Activated T-cell treated with anti-CD3 and anti-CD28 coated beads, Interleukin-2, amount 50 U/mL, for 72 hours (primary cell): ENCODE measurements at regions not wholly inside any gene's neighbourhood (a gene's known extent, or its start where the extent isn't known, plus 50 kb on each side); places are given as distances from the start of the nearest gene placed in this dataset.

ENCODE experiments used
- ATAC-seq, 2 donors: fragments of 150-1000 bp; cut with Tn5 transposase; replicated peaks in 1 of 2; 2 replicates each; pipeline ENCODE4 v1.10.0; 2021; ENCODE audit warnings: moderate library complexity in 2 of 2, mild to moderate bottlenecking in 1 of 2
- DNase-seq, 2 donors: peaks; one replicate each; pipeline ENCODE4 v3.0.0; 2021 to 2022; ENCODE audit warnings: mixed read lengths in 1 of 2
- H3K27ac Mint-ChIP-seq: one replicate; pipeline ENCODE4 v1.8.0; 2022; ENCODE audit warnings: mild to moderate bottlenecking, moderate library complexity, mixed read lengths
- H3K27me3 Mint-ChIP-seq: one replicate; pipeline ENCODE4 v1.8.0; 2022; ENCODE audit warnings: low read depth, mixed read lengths
- H3K36me3 Mint-ChIP-seq, 2 donors: one replicate each; pipeline ENCODE4 v1.8.0; 2022; ENCODE audit warnings: mixed read lengths in 2 of 2, mild to moderate bottlenecking in 1 of 2; ENCODE audit not compliant: insufficient read depth in 2 of 2
- H3K4me1 Mint-ChIP-seq: one replicate; pipeline ENCODE4 v1.8.0; 2022; ENCODE audit warnings: low read depth, mixed read lengths
- H3K4me3 Mint-ChIP-seq, 2 donors: one replicate each; pipeline ENCODE4 v1.8.0; 2022; ENCODE audit warnings: mild to moderate bottlenecking in 2 of 2, mixed read lengths in 2 of 2, moderate library complexity in 2 of 2
- H3K9me3 Mint-ChIP-seq, 2 donors: one replicate each; pipeline ENCODE4 v1.8.0; 2022; ENCODE audit warnings: mixed read lengths in 2 of 2

- no peaks in the 10 kb centered on the region for H3K9me3 Mint-ChIP-seq
- H3K4me3 Mint-ChIP-seq = no peak overlapping the region
- no peaks in the 10 kb centered on the region for H3K27me3 Mint-ChIP-seq
- H3K27ac Mint-ChIP-seq = no peak overlapping the region
- H3K36me3 Mint-ChIP-seq = no peaks in the 10 kb centered on the region
- no peak for ATAC-seq
- DNase-seq = no peak
- H3K4me1 Mint-ChIP-seq = no peaks in the 10 kb centered on the region
These were observed 595.5 kb downstream of the LMO7 start for GRCh38 chr13:76231522-76232167.

GRCh38 chr13:76229281-76229680 is 593.2 kb downstream of the LMO7 start:
- Mint-ChIP-seq H3K4me3 (no peak overlapping the region), H3K27me3 (no peaks in the 10 kb centered on the region), H3K9me3 (no peaks in the 10 kb centered on the region), H3K27ac (no peak overlapping the region), H3K36me3 (no peaks in the 10 kb centered on the region), H3K4me1 (no peaks in the 10 kb centered on the region)
- ATAC-seq (no peak), DNase-seq (no peak)

- Mint-ChIP-seq H3K4me1 (no peaks in the 10 kb centered on the region), H3K36me3 (no peaks in the 10 kb centered on the region), H3K4me3 (no peak overlapping the region), H3K9me3 (no peaks in the 10 kb centered on the region), H3K27me3 (no peaks in the 10 kb centered on the region), H3K27ac (no peak overlapping the region)
- DNase-seq (no peak), ATAC-seq (no peak)
These were observed 590.8 kb downstream of the LMO7 start for GRCh38 chr13:76226941-76227340.

GRCh38 chr13:76225815-76226489 is 589.8 kb downstream of the LMO7 start:
- no peak overlapping the region for H3K4me3 Mint-ChIP-seq
- H3K36me3 Mint-ChIP-seq = no peaks in the 10 kb centered on the region
- H3K4me1 Mint-ChIP-seq = no peaks in the 10 kb centered on the region
- H3K27me3 Mint-ChIP-seq = no peaks in the 10 kb centered on the region
- no peak for DNase-seq
- no peak overlapping the region for H3K27ac Mint-ChIP-seq
- ATAC-seq = no peak
- H3K9me3 Mint-ChIP-seq = no peaks in the 10 kb centered on the region

GRCh38 chr13:76223999-76224398 is 587.9 kb downstream of the LMO7 start:
- Mint-ChIP-seq H3K4me1 (no peaks in the 10 kb centered on the region), H3K27ac (no peak overlapping the region), H3K27me3 (no peaks in the 10 kb centered on the region), H3K36me3 (no peaks in the 10 kb centered on the region), H3K9me3 (peaks cover 0 to 3% of the 10 kb centered on the region in 2 donors), H3K4me3 (no peak overlapping the region)
- ATAC-seq (no peak), DNase-seq (no peak)

GRCh38 chr13:76223565-76223964 is 587.4 kb downstream of the LMO7 start:
- Mint-ChIP-seq H3K27ac (no peak overlapping the region), H3K4me1 (no peaks in the 10 kb centered on the region), H3K4me3 (no peak overlapping the region), H3K27me3 (no peaks in the 10 kb centered on the region), H3K9me3 (peaks cover 0 to 3% of the 10 kb centered on the region in 2 donors), H3K36me3 (no peaks in the 10 kb centered on the region)
- DNase-seq = no peak
- ATAC-seq = no peak

GRCh38 chr13:76222511-76222910 is 586.4 kb downstream of the LMO7 start:
- Mint-ChIP-seq H3K4me1 (no peaks in the 10 kb centered on the region), H3K27ac (no peak overlapping the region), H3K27me3 (no peaks in the 10 kb centered on the region), H3K36me3 (no peaks in the 10 kb centered on the region), H3K9me3 (peaks cover 0 to 3% of the 10 kb centered on the region in 2 donors), H3K4me3 (no peak overlapping the region)
- ATAC-seq (no peak), DNase-seq (no peak)

- DNase-seq (no peak), ATAC-seq (no peak)
- Mint-ChIP-seq H3K9me3 (peaks cover 0 to 3% of the 10 kb centered on the region in 2 donors), H3K27ac (no peak overlapping the region), H3K4me1 (no peaks in the 10 kb centered on the region), H3K36me3 (no peaks in the 10 kb centered on the region), H3K4me3 (no peak overlapping the region), H3K27me3 (no peaks in the 10 kb centered on the region)
These were observed 580.6 kb downstream of the LMO7 start for GRCh38 chr13:76216729-76217128.

GRCh38 chr13:76214001-76214400 is 577.9 kb downstream of the LMO7 start:
- no peaks in the 10 kb centered on the region for H3K36me3 Mint-ChIP-seq
- no peaks in the 10 kb centered on the region for H3K4me1 Mint-ChIP-seq
- H3K27ac Mint-ChIP-seq = no peak overlapping the region
- no peaks in the 10 kb centered on the region for H3K27me3 Mint-ChIP-seq
- ATAC-seq (no peak), DNase-seq (no peak)
- no peak overlapping the region for H3K4me3 Mint-ChIP-seq
- H3K9me3 Mint-ChIP-seq = no peaks in the 10 kb centered on the region

GRCh38 chr13:76213423-76213904 is 577.3 kb downstream of the LMO7 start:
- no peaks in the 10 kb centered on the region for H3K4me1 Mint-ChIP-seq
- ATAC-seq (no peak), DNase-seq (no peak)
- H3K36me3 Mint-ChIP-seq = no peaks in the 10 kb centered on the region
- no peaks in the 10 kb centered on the region for H3K9me3 Mint-ChIP-seq
- H3K27ac Mint-ChIP-seq = no peak overlapping the region
- H3K4me3 Mint-ChIP-seq = no peak overlapping the region
- no peaks in the 10 kb centered on the region for H3K27me3 Mint-ChIP-seq

GRCh38 chr13:76210262-76210661 is 574.1 kb downstream of the LMO7 start:
- no peak overlapping the region for H3K27ac Mint-ChIP-seq
- ATAC-seq (no peak), DNase-seq (no peak)
- no peaks in the 10 kb centered on the region for H3K4me1 Mint-ChIP-seq
- H3K9me3 Mint-ChIP-seq = no peaks in the 10 kb centered on the region
- no peaks in the 10 kb centered on the region for H3K36me3 Mint-ChIP-seq
- no peaks in the 10 kb centered on the region for H3K27me3 Mint-ChIP-seq
- H3K4me3 Mint-ChIP-seq = no peak overlapping the region

- Mint-ChIP-seq H3K9me3 (peaks cover 0 to 4% of the 10 kb centered on the region in 2 donors), H3K27me3 (no peaks in the 10 kb centered on the region), H3K36me3 (no peaks in the 10 kb centered on the region), H3K4me1 (no peaks in the 10 kb centered on the region), H3K27ac (no peak overlapping the region), H3K4me3 (no peak overlapping the region)
- DNase-seq = no peak
- ATAC-seq = no peak
These were observed 562.5 kb downstream of the LMO7 start for GRCh38 chr13:76198568-76199163.

- DNase-seq (no peak), ATAC-seq (no peak)
- Mint-ChIP-seq H3K27me3 (no peaks in the 10 kb centered on the region), H3K36me3 (no peaks in the 10 kb centered on the region), H3K4me1 (no peaks in the 10 kb centered on the region), H3K9me3 (peaks cover 0 to 3% of the 10 kb centered on the region in 2 donors), H3K4me3 (no peak overlapping the region), H3K27ac (no peak overlapping the region)
These were observed 553.9 kb downstream of the LMO7 start for GRCh38 chr13:76189882-76190519.
